H1 (cell line): ENCODE measurements at regions not wholly inside any gene's neighbourhood (a gene's known extent, or its start where the extent isn't known, plus 50 kb on each side); places are given as distances from the start of the nearest gene placed in this dataset.

Experiments used
- EZH2 ChIP-seq: fragments of 200-600 bp; sonication (generic); IDR thresholded peaks from 2 replicates; pipeline ENCODE4 v1.7.1; 2012; ENCODE audit warnings: low read depth, mild to moderate bottlenecking, moderate library complexity, low read length, inconsistent platforms; ENCODE audit not compliant: severe bottlenecking
- KDM1A ChIP-seq: fragments of 200-600, 300-600 bp; sonication (generic); IDR thresholded peaks from 2 replicates; pipeline ENCODE4 v1.7.1; 2016; ENCODE audit warnings: mild to moderate bottlenecking, low read length, borderline replicate concordance
- POLR2A ChIP-seq, 2 experiments: IDR thresholded peaks; 1 replicate in 1 of 2; 2 replicates in 1 of 2; pipeline ENCODE4 v1.6.1; 2011; ENCODE audit warnings: low read depth in 2 of 2, low read length in 2 of 2, mild to moderate bottlenecking in 2 of 2; ENCODE audit errors: control extremely low read depth in 1 of 2
- POU5F1 ChIP-seq: IDR thresholded peaks from 2 replicates; pipeline ENCODE4 v1.6.1; 2011; ENCODE audit warnings: low read depth, mild to moderate bottlenecking, low read length, moderate library complexity
- TAF7 ChIP-seq: optimal IDR thresholded peaks from 2 replicates; pipeline ENCODE3; 2011; ENCODE audit warnings: low read depth, mild to moderate bottlenecking, inconsistent platforms, low read length, moderate library complexity, borderline replicate concordance

- TF ChIP-seq POU5F1 (no peak), TAF7 (no peak), POLR2A (IDR thresholded peaks at IDR 0.05; ENCODE audit: control extremely low read depth in 1 of 2, low read depth in 2 of 2, low read length in 2 of 2) (no peak), KDM1A (no peak), EZH2 (no peak)
Observed at GRCh38 chr9:11107196-11107595, 494.4 kb upstream of the PTPRD start (continued).
